ENCODE measurements at regions not wholly inside any gene's neighbourhood (a gene's known extent, or its start where the extent isn't known, plus 50 kb on each side); places are given as distances from the start of the nearest gene placed in this dataset.

DNA sequence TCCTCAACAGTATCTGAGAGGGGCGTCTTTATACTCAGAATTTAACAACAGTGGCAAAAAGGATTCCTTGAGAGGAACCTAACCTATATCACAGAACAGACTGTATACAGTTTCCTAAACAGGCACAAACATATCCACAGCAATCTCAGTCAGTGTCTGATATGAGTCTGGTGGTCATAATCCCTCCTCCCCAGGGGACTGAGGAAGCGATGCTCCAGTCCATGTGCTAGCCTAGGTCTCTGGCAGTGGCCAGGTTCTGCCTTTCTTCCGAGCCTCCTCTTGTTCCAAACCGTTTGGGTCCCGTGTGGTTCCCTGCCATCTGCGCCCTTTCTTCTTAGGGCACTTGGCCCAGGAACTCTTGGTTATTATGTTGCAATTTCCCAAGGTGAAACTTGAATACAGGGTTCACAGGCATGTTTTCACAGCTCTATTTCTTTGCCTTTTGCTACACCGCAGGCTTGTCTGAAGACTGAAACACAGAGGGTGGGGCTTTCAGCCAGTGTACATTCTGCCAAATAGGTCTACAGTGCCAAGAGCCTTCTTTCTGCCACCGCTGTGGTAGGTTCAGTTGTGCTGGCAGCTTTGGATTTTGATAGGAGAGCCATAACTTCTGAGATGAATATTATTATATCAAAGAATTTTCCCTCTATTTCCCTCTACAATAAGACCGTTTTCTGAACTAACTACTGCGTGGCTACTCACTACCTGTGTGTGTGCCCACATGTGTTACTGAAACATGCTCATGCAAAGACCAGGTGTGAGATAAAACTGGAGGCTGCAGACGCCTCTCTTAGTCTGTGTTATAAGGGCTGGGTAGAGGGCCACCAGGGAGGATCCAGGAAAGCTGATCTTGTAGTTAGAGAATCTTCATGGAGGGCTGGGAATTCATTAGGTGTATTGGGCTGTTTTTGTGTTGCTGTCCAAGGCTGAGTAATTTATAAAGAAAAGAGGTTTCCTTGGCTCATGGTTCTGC is 75.0 kb upstream of the HAAO start:
- Histone ChIP-seq H3K27me3 (ENCODE audit: insufficient read depth, poor library complexity, severe bottlenecking) (no peaks in the 10 kb centered on the region), H3K27ac (replicated peaks) (no peak overlapping the region), H3K4me3 (replicated peaks; ENCODE audit: insufficient read depth, low read length) (no peak overlapping the region)
- no peak for DNase-seq (ENCODE audit: low read depth in 1 of 2, low spot score in 1 of 2)
- TF ChIP-seq POLR2AphosphoS5 (IDR thresholded peaks at IDR 0.05; ENCODE audit: low read depth) (no peak), GABPA (IDR thresholded peaks at IDR 0.05; ENCODE audit: low read depth) (no peak), SPI1 (IDR thresholded peaks at IDR 0.05; ENCODE audit: borderline replicate concordance, low read depth) (no peak)
- TF ChIP-seq, protein P1, sequence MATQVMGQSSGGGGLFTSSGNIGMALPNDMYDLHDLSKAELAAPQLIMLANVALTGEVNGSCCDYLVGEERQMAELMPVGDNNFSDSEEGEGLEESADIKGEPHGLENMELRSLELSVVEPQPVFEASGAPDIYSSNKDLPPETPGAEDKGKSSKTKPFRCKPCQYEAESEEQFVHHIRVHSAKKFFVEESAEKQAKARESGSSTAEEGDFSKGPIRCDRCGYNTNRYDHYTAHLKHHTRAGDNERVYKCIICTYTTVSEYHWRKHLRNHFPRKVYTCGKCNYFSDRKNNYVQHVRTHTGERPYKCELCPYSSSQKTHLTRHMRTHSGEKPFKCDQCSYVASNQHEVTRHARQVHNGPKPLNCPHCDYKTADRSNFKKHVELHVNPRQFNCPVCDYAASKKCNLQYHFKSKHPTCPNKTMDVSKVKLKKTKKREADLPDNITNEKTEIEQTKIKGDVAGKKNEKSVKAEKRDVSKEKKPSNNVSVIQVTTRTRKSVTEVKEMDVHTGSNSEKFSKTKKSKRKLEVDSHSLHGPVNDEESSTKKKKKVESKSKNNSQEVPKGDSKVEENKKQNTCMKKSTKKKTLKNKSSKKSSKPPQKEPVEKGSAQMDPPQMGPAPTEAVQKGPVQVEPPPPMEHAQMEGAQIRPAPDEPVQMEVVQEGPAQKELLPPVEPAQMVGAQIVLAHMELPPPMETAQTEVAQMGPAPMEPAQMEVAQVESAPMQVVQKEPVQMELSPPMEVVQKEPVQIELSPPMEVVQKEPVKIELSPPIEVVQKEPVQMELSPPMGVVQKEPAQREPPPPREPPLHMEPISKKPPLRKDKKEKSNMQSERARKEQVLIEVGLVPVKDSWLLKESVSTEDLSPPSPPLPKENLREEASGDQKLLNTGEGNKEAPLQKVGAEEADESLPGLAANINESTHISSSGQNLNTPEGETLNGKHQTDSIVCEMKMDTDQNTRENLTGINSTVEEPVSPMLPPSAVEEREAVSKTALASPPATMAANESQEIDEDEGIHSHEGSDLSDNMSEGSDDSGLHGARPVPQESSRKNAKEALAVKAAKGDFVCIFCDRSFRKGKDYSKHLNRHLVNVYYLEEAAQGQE (IDR thresholded peaks at IDR 0.05; ENCODE audit: insufficient replicate concordance, low read depth) = no peak
- TF ChIP-seq, protein P2, sequence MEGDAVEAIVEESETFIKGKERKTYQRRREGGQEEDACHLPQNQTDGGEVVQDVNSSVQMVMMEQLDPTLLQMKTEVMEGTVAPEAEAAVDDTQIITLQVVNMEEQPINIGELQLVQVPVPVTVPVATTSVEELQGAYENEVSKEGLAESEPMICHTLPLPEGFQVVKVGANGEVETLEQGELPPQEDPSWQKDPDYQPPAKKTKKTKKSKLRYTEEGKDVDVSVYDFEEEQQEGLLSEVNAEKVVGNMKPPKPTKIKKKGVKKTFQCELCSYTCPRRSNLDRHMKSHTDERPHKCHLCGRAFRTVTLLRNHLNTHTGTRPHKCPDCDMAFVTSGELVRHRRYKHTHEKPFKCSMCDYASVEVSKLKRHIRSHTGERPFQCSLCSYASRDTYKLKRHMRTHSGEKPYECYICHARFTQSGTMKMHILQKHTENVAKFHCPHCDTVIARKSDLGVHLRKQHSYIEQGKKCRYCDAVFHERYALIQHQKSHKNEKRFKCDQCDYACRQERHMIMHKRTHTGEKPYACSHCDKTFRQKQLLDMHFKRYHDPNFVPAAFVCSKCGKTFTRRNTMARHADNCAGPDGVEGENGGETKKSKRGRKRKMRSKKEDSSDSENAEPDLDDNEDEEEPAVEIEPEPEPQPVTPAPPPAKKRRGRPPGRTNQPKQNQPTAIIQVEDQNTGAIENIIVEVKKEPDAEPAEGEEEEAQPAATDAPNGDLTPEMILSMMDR (IDR thresholded peaks at IDR 0.05; ENCODE audit: insufficient read depth, low read length) = no peak

DNA sequence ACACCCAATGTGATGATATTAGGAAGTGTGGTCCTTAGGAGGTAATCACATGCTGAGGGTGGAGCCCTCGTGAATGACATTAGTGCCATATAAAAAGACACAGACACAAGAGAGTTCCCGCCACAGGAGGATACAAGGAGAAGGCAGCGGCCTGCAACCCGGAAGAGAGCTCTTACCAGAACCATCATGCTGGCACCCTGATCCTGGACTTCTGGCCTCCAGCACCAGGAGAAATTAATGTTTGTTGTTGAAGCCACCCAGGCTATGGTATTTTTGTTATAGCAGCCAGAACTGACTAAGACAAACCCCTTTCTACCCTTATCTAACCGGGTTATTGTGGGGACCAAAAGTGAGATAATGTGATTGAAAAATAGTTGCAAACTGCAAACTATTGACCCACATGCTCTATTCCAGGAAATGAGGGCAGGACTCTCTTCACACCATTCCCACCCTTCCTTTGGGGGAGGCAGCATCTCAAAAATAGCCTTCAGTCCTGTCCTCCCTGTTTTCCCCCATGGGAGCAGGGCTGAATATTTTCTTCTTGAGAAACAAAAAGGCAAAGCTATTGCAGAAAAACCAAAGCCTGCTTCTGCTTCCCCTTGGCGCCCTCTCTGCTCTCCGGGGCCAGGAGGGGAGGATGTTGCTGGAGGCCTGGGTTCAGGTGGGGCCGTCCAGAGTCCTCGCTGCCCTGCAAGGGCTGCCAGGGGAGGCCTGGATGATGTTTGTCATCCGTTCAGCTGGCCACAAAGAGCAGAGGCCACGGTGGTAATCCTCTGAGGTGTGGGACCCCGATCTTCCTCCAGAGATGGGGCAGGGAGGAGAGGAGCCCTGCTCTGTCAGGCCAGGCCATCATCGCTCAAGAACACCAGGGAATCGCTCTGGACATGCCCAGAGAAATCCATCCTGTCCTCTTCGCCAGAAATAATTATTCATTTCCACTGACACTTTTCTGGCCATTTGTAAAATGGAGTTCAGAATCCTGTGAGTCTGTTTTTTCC is 73.8 kb upstream of the HAAO start:
- H3K4me3 ChIP-seq (replicated peaks; ENCODE audit: insufficient read depth, low read length) = no peak overlapping the region
- H3K27ac ChIP-seq (replicated peaks) = no peak overlapping the region
- no peaks in the 10 kb centered on the region for H3K27me3 ChIP-seq (ENCODE audit: insufficient read depth, poor library complexity, severe bottlenecking)
- no peak for TF ChIP-seq SPI1 (IDR thresholded peaks at IDR 0.05; ENCODE audit: borderline replicate concordance, low read depth)
- no peak for TF ChIP-seq GABPA (IDR thresholded peaks at IDR 0.05; ENCODE audit: low read depth)
- no peak for TF ChIP-seq POLR2AphosphoS5 (IDR thresholded peaks at IDR 0.05; ENCODE audit: low read depth)
- TF ChIP-seq, protein P1 (IDR thresholded peaks at IDR 0.05; ENCODE audit: insufficient replicate concordance, low read depth) = no peak
- TF ChIP-seq, protein P2 (IDR thresholded peaks at IDR 0.05; ENCODE audit: insufficient read depth, low read length) = no peak
- no peak for DNase-seq (ENCODE audit: low read depth in 1 of 2, low spot score in 1 of 2)

DNA sequence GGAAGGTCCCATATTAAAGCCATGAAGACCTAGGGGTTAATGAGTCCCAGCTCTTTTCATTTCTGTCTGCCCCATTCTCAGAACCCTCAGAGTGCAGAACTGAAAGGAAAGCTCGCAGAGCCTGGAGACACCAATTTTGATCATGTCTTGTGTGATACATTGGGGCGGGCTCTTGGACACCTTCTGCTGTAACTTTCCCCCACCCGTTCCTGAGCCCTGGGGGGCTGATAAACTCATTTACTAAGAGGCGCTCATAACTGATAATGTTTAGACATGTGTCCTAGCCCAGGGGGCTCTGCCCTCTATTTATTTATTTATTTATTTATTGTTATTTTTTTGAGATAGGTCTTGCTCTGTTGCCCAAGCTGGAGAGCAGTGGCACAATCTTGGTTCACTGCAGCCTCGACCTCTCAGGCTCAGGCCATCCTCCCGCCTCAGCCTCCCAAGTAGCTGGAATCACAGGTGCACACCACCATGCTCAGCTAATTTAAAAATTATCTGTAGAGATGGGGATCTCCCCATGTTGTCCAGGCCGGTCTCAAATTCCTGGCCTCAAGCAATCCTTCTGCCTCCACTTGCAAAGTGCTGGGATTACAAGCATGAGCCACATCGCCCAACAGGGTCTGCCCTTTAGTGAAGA is 72.4 kb upstream of the HAAO start:
- no peak for DNase-seq (ENCODE audit: low read depth in 1 of 2, low spot score in 1 of 2)
- H3K27me3 ChIP-seq (ENCODE audit: insufficient read depth, poor library complexity, severe bottlenecking) = no peaks in the 10 kb centered on the region
- H3K27ac ChIP-seq (replicated peaks) = no peak overlapping the region
- no peak overlapping the region for H3K4me3 ChIP-seq (replicated peaks; ENCODE audit: insufficient read depth, low read length)
- no peak for TF ChIP-seq SPI1 (IDR thresholded peaks at IDR 0.05; ENCODE audit: borderline replicate concordance, low read depth)
